HG03521 (cell line): ENCODE measurements at regions not wholly inside any gene's neighbourhood (a gene's known extent, or its start where the extent isn't known, plus 50 kb on each side); places are given as distances from the start of the nearest gene placed in this dataset.
"Not testable (repeated sequence)": the region's sequence is repeated elsewhere in the genome, so short reads cannot be mapped to it uniquely, and the experiment has no call there.

Experiments used
- ATAC-seq: cut with Tn5 transposase; IDR thresholded peaks from one replicate; pipeline ENCODE4 v1.9.1; 2021; ENCODE audit warnings: mild to moderate bottlenecking, moderate library complexity; ENCODE audit not compliant: unreplicated experiment

DNA sequence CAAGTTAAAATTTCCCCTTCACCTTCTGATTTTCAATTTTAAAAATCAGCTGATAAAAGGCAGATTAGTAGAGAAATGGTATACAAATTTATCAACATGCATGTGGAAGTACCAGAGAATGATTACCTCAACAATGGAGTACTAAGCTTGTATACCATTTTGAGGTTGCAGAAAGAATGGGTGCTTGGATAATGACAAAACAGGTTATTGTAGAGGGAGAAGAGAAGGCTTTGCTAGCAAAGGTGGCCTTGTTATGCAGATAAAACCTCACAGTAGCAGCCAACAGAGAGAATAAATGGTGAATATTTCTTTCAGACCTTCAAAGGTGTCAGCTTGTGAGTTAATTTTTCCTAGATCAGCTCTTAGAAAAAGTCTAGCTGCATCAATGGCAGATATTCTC, 1174.9 kb upstream of the ADGRL4 start:
- no peak for ATAC-seq

DNA sequence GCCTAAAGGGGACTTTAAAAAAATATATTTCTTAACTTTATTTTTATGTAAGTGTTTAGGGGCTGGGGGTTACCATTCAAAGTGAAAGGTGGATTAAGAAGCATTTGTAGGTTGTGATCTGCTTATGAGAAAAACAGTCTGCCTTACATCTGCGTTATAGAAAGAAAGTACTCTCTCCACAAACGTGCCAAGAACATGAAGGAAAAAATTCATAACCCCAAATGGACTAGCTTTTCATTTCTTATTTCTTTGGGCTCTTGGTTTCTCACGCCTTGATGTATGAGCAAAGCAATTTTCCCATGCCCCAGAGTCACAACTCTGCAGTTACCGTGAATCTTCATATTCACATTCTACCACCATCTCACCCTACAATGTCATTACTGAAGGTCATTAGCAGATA, 1165.1 kb upstream of the ADGRL4 start:
- ATAC-seq, result no peak

DNA sequence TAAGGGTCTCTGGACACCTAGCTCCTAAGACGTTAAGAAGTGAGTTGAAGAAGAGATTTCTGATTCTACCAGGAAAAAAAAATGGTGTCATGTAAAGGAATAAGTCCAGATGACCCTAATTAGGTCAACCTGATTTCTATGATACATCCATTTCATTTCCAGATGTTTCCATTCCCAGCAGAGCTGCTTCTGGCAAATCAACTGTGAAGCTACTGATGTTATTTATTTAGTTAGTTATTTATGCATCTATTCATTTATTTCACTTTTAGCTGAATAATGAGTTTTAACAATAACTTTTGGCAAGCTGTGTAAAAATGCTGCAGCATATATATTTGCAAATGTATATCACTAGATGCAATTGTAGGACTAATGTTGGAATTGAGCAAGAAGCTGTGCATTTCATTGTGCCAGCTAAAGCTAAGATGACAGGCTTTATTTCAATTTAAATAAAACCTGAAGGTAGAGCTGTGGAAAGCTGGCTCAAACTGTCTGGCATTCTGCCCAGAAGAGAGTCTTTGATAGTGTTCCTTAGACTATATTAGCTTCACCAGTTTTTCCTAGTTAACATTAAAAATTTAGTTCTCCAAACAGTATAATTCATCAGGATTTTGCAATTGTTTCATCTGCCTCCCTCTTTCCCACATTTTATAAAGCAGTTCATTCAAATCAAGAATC, 1164.4 kb upstream of the ADGRL4 start:
- ATAC-seq, result no peak

DNA sequence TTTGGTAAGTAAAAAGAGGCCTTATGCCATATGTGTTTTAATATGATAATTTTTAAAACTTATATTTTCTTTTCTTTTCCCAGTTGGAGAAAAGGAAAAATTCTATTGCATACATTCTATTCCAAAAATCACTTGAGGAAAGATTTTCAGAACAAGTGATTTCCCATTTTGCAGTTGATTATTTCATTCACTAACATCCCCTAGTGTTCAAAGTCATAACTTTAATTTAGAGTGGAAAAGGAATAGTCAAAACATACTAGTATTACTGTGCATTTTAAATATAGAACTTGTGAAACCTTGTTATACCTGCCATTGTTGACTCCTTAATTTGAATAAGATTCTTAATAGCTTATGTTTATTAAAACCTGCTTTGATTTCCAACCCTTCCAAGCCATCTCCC, 1157.6 kb upstream of the ADGRL4 start:
- ATAC-seq, result no peak

GRCh38 chr1:80163686-80164085, 1157.2 kb upstream of the ADGRL4 start:
- ATAC-seq, result no peak

DNA sequence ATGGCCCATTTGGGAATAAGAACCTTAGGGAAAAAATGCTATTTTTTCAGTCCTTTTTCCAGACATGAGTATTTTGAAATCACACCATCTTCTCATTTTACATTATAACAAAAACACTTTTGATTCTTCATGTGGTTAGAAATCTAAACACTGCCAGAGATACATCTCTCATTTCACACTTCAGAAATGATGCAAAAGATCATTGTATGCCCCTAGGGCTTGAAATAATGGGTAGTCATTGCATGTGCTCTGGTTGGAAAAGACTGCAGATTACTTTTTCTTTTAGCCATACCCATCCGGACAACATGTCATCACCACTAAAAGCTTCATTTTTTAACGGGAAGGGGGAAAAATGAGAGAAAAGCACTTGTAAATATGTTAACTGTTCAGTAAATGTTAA, 1152.2 kb upstream of the ADGRL4 start:
- ATAC-seq, result no peak

GRCh38 chr1:80158266-80158665, 1151.7 kb upstream of the ADGRL4 start:
- ATAC-seq, result no peak

DNA sequence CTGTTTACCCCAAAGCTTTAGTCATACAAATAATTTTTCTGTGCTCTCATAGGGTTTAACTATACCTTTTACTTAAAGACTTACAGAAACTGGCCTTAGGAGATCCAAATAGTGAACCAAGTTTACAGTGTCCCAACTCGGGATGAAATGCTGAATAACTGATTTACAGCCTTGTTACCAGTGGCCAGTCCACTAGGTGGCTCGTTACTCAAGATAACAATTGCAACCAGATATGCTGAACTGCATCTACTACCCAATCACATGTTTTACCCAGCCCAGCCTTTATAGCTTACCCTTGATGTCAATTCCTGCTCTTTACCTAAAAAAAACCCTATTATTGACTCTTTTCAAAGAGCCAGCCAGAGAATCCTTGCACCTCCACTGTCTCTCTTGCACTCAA, 1148.8 kb upstream of the ADGRL4 start:
- ATAC-seq, result no peak

- ATAC-seq, result no peak
Observed at GRCh38 chr1:80154176-80154575, 1147.6 kb upstream of the ADGRL4 start.

- no peak for ATAC-seq
Observed at GRCh38 chr1:80153762-80154161, 1147.2 kb upstream of the ADGRL4 start.

- no peak for ATAC-seq
Observed at GRCh38 chr1:80143361-80143760, 1136.8 kb upstream of the ADGRL4 start.

GRCh38 chr1:80137946-80138602, 1131.5 kb upstream of the ADGRL4 start:
- not testable (repeated sequence) for ATAC-seq

DNA sequence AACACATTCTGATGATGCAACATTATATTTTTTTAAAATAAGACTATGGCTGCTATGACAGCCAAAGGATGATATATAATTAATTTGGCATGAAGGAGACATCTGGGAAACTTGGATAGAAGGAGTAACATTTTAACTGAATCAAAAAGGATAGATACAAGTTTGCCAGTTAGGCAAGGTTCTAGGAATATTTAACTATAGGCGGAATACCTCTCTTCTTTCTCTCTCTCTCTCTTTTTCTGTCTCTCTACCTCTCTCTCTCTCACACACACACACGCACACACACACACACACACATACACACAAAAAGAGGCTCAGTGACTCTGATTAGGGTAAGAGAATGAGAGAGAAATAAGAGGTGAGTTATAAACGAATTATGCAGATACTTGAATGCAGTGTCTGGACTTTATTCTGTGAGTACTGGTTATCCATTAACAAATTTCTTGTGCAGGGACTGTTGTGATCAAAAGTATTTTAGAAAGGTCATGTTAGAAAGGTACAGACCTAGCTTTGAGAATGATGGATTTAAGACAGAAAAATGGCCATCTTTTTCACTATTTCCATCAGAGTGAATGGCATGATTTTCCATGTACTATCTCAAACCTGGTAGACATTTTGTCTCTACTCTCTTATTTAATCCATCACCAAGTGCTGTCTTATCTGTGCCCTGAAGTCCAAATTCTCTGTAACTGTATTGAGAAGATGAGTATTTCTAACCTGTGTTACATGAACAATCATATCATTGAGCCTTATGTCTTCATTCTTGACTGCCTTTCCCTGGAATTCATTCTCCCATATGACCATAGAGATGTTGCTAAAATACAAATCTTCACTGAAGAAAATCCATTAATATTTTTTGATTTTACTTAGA, 1106.9 kb upstream of the ADGRL4 start:
- ATAC-seq, result no peak

GRCh38 chr1:80101159-80101558, 1094.6 kb upstream of the ADGRL4 start:
- no peak for ATAC-seq

DNA sequence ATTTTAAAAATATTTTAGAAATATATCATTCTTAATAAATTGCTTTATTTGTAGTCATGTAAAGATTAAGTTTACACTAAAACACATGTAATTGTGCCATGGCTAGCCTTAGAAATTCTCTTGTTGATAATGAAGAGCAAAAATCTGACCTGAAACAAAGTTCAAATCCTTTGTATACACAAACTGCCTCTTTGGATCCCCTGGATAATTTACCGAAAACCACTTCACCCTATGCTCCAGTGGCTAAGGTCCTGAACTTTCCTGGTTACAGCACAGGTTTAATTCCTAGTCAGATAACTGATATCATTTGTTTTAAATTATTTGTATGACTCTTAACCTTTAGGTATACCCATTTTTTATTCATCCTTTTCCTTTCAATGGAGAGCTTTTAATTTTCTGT, 1093.2 kb upstream of the ADGRL4 start:
- ATAC-seq, result no peak

DNA sequence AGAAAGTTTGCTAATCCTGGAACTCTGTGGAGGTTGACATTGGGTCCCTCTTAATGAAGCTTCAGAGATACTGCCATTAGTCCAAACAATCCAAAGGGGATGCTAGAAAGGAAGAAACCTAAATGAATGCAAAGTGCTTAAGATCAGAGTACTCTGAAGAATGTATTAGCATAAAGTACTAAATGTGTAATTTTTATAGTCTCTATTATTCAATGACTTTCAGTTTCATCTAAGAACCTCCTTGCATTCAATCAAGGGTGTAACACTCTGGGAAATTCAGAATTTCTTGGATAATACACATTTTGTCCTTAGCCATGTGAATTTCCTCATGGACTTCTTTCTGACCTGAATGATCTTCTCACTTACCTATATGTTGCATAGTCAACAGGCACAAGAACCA, 1078.5 kb upstream of the ADGRL4 start:
- no peak for ATAC-seq

DNA sequence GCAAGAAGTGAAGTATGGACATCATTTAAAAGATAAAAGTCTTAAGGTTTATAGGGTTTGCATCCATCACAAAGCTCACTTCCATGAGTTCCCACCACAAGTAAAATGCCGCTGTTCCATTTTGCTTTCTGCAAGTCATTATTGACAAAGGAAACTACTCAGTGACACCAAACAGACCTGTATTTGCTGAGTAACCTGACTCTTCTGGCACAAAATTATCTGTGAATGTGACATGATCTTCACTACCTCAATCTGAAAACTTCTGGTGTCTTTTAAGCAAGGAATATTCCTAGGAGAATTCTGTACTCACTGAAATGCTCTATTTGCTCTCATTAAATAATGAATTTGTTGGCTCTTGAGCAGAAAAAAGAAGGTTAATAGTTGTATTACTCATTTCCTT, 1077.4 kb upstream of the ADGRL4 start:
- ATAC-seq, result no peak

GRCh38 chr1:80076469-80076868, 1069.9 kb upstream of the ADGRL4 start:
- ATAC-seq, result no peak

DNA sequence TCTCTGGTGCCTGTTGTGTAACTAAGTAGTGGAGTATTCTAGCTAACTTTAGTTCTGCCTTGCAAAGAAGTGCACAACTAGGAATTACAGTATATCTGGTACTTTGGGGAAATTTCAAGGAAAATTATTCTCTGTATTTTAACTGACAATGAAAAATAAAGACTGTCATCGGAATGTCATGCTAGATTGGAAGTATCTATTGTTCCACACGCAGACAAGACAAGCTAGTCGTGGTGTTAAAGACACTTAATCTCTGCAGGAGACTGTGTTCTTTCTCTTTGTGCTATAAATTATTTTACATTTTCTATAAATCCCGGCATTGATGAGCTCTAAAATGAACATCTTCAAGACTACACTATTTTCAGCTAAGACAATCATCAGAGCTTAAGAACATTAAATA, 1068.8 kb upstream of the ADGRL4 start:
- no peak for ATAC-seq

GRCh38 chr1:80072563-80072962, 1066.0 kb upstream of the ADGRL4 start:
- ATAC-seq, result no peak

GRCh38 chr1:80066060-80066459, 1059.5 kb upstream of the ADGRL4 start:
- ATAC-seq, result no peak

DNA sequence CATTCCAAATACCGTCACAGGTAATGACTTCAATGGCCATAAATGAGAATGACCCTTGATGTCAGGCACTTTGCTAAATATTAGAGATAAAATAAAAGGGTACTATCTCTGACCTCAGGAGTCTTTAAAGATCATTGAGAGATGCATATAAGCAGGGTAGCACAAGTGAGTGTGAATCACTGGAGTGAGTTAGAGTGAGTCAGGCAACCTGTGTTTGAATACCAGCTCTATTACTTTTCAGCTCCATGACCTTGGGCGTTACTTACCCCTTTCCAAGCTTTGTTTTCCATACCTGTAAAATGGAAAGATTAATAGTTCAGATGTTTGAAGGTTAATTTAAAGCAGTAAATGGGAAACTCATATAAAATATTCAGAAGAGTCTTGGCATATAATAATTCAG, 1058.0 kb upstream of the ADGRL4 start:
- no peak for ATAC-seq
